Neural cell (in vitro differentiated cells): ENCODE measurements at regions not wholly inside any gene's neighbourhood (a gene's known extent, or its start where the extent isn't known, plus 50 kb on each side); places are given as distances from the start of the nearest gene placed in this dataset.

ENCODE experiments used
- H2AFZ ChIP-seq: fragments of 200-600, 300-800 bp; sonication (generic), shearing (Covaris generic); 2 replicates; pipeline ENCODE4 v1.6.0; 2014; ENCODE audit warnings: low read depth, mild to moderate bottlenecking, antibody characterized with exemption, low read length, moderate library complexity
- H3F3A ChIP-seq: fragments of 200-600 bp; shearing (Covaris generic); 2 replicates; pipeline ENCODE4 v1.6.1; 2016; ENCODE audit warnings: mild to moderate bottlenecking, moderate library complexity, mixed read lengths, antibody characterized with exemption, low read length; ENCODE audit not compliant: insufficient read depth, poor library complexity, severe bottlenecking
- H3K27ac ChIP-seq: fragments of 200-600, 300-800 bp; sonication (generic), shearing (Covaris generic); 2 replicates; pipeline ENCODE4 v1.5.1; 2014; ENCODE audit warnings: mild to moderate bottlenecking, low read length, moderate library complexity
- H3K27me3 ChIP-seq: fragments of 300-800, 200-600 bp; sonication (generic), shearing (Covaris generic); 2 replicates; pipeline ENCODE4 v1.6.0; 2014; ENCODE audit warnings: mild to moderate bottlenecking, low read depth, low read length, moderate library complexity; ENCODE audit not compliant: insufficient read depth
- H3K36me3 ChIP-seq: fragments of 300-800, 200-600 bp; sonication (generic), shearing (Covaris generic); 2 replicates; pipeline ENCODE4 v1.5.1; 2014; ENCODE audit warnings: mild to moderate bottlenecking, antibody characterized with exemption, low read length, moderate library complexity; ENCODE audit not compliant: insufficient read depth
- H3K4me2 ChIP-seq: fragments of 300-800, 200-600 bp; sonication (generic), shearing (Covaris generic); 2 replicates; pipeline ENCODE4 v1.6.0; 2014; ENCODE audit warnings: mild to moderate bottlenecking, low read length
- H3K4me3 ChIP-seq: fragments of 300-800, 200-600 bp; sonication (generic), shearing (Covaris generic); 2 replicates; pipeline ENCODE4 v1.5.1; 2014; ENCODE audit warnings: mild to moderate bottlenecking, low read length, moderate library complexity
- H3K79me2 ChIP-seq: fragments of 200-600 bp; shearing (Covaris generic); replicated peaks from 2 replicates; pipeline ENCODE4 v1.6.0; 2014; ENCODE audit warnings: mild to moderate bottlenecking, low read length, moderate library complexity; ENCODE audit not compliant: insufficient read depth
- H3K9ac ChIP-seq: fragments of 300-800, 200-600 bp; sonication (generic), shearing (Covaris generic); 2 replicates; pipeline ENCODE4 v1.6.1; 2016; ENCODE audit warnings: mild to moderate bottlenecking, low read length, mixed read lengths
- H3K9me2 ChIP-seq: fragments of 200-600 bp; shearing (Covaris generic); 2 replicates; pipeline ENCODE4 v1.6.1; 2016; ENCODE audit warnings: mild to moderate bottlenecking, low read length, mixed read lengths; ENCODE audit not compliant: insufficient read depth
- H3K9me3 ChIP-seq: fragments of 200-600, 300-800 bp; sonication (generic), shearing (Covaris generic); 2 replicates; pipeline ENCODE4 v1.6.1; 2016; ENCODE audit warnings: mild to moderate bottlenecking, mixed run types, low read length, moderate library complexity, mixed read lengths
- H4K20me1 ChIP-seq: fragments of 200-600 bp; shearing (Covaris generic); 2 replicates; pipeline ENCODE4 v1.6.1; 2016; ENCODE audit warnings: mild to moderate bottlenecking, mixed run types; ENCODE audit not compliant: insufficient read depth
- CTCF ChIP-seq: fragments of 450-650 bp; IDR thresholded peaks from 2 replicates; pipeline ENCODE4 v1.5.1; 2014; ENCODE audit warnings: antibody characterized with exemption, mild to moderate bottlenecking, moderate library complexity; ENCODE audit not compliant: poor library complexity, severe bottlenecking
- EP300 ChIP-seq: fragments of 450-650 bp; conservative IDR thresholded peaks from 2 replicates; pipeline ENCODE4 v1.6.1; 2014; ENCODE audit warnings: antibody characterized with exemption, mild to moderate bottlenecking, moderate library complexity; ENCODE audit not compliant: poor library complexity, severe bottlenecking
- EZH2 ChIP-seq: fragments of 200-600, 300-800 bp; shearing (Covaris generic), sonication (generic); IDR thresholded peaks from 2 replicates; pipeline ENCODE4 v1.6.1; 2014; ENCODE audit warnings: antibody characterized with exemption, low read length, borderline replicate concordance, mild to moderate bottlenecking; ENCODE audit not compliant: insufficient read depth, poor library complexity, severe bottlenecking
- MXI1 ChIP-seq: fragments of 450-650 bp; conservative IDR thresholded peaks from 2 replicates; pipeline ENCODE4 v1.6.1; 2014; ENCODE audit warnings: antibody characterized with exemption, mild to moderate bottlenecking; ENCODE audit not compliant: poor library complexity, severe bottlenecking
- POLR2AphosphoS5 ChIP-seq: IDR thresholded peaks from 2 replicates; pipeline ENCODE4 v1.6.1; 2012
- RAD21 ChIP-seq: fragments of 450-650 bp; conservative IDR thresholded peaks from 2 replicates; pipeline ENCODE4 v1.6.1; 2014; ENCODE audit warnings: antibody characterized with exemption, mild to moderate bottlenecking, moderate library complexity
- SMC3 ChIP-seq: fragments of 450-650 bp; conservative IDR thresholded peaks from 2 replicates; pipeline ENCODE4 v1.6.1; 2014; ENCODE audit warnings: antibody characterized with exemption, mild to moderate bottlenecking, moderate library complexity; ENCODE audit not compliant: poor library complexity
- TAF1 ChIP-seq: IDR thresholded peaks from 2 replicates; pipeline ENCODE4 v1.6.1; 2012; ENCODE audit warnings: low read depth
- TF ChIP-seq, protein P1 (sequence below): IDR thresholded peaks from 2 replicates; pipeline ENCODE4 v1.6.1; 2012; ENCODE audit warnings: borderline replicate concordance

- no peaks in the 10 kb centered on the region for H3K9me3 ChIP-seq
- H3K4me3 ChIP-seq = no peak overlapping the region
- H3K9me2 ChIP-seq = no peaks in the 10 kb centered on the region
- H3K27ac ChIP-seq = no peak overlapping the region
- H3K79me2 ChIP-seq = no peaks in the 10 kb centered on the region
- H4K20me1 ChIP-seq = no peaks in the 10 kb centered on the region
- H3F3A ChIP-seq = no peaks in the 10 kb centered on the region
- no peak overlapping the region for H2AFZ ChIP-seq
- no peaks in the 10 kb centered on the region for H3K36me3 ChIP-seq
- H3K27me3 ChIP-seq = no peaks in the 10 kb centered on the region
- TF ChIP-seq POLR2AphosphoS5 (no peak), EP300 (no peak), TAF1 (no peak), CTCF (no peak), SMC3 (no peak), EZH2 (no peak), RAD21 (no peak), MXI1 (no peak)
- TF ChIP-seq, protein P1, sequence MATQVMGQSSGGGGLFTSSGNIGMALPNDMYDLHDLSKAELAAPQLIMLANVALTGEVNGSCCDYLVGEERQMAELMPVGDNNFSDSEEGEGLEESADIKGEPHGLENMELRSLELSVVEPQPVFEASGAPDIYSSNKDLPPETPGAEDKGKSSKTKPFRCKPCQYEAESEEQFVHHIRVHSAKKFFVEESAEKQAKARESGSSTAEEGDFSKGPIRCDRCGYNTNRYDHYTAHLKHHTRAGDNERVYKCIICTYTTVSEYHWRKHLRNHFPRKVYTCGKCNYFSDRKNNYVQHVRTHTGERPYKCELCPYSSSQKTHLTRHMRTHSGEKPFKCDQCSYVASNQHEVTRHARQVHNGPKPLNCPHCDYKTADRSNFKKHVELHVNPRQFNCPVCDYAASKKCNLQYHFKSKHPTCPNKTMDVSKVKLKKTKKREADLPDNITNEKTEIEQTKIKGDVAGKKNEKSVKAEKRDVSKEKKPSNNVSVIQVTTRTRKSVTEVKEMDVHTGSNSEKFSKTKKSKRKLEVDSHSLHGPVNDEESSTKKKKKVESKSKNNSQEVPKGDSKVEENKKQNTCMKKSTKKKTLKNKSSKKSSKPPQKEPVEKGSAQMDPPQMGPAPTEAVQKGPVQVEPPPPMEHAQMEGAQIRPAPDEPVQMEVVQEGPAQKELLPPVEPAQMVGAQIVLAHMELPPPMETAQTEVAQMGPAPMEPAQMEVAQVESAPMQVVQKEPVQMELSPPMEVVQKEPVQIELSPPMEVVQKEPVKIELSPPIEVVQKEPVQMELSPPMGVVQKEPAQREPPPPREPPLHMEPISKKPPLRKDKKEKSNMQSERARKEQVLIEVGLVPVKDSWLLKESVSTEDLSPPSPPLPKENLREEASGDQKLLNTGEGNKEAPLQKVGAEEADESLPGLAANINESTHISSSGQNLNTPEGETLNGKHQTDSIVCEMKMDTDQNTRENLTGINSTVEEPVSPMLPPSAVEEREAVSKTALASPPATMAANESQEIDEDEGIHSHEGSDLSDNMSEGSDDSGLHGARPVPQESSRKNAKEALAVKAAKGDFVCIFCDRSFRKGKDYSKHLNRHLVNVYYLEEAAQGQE = no peak
- H3K9ac ChIP-seq = no peak overlapping the region
- no peak overlapping the region for H3K4me2 ChIP-seq
Measured at GRCh38 chr9:22382331-22382730, 64.3 kb upstream of the DMRTA1 start.

GRCh38 chr9:22383718-22384117 is 62.9 kb upstream of the DMRTA1 start:
- H4K20me1 ChIP-seq = no peaks in the 10 kb centered on the region
- H3K9me3 ChIP-seq = no peaks in the 10 kb centered on the region
- no peak overlapping the region for H3K27ac ChIP-seq
- no peaks in the 10 kb centered on the region for H3K27me3 ChIP-seq
- no peak overlapping the region for H3K4me3 ChIP-seq
- H2AFZ ChIP-seq = no peak overlapping the region
- H3K9me2 ChIP-seq = no peaks in the 10 kb centered on the region
- no peak overlapping the region for H3K4me2 ChIP-seq
- H3F3A ChIP-seq = no peaks in the 10 kb centered on the region
- H3K79me2 ChIP-seq = no peaks in the 10 kb centered on the region
- H3K9ac ChIP-seq = no peak overlapping the region
- no peak for TF ChIP-seq EP300
- TF ChIP-seq POLR2AphosphoS5 = no peak
- H3K36me3 ChIP-seq = no peaks in the 10 kb centered on the region

GRCh38 chr9:22389271-22389670 is 57.4 kb upstream of the DMRTA1 start:
- H2AFZ ChIP-seq = no peak overlapping the region
- no peaks in the 10 kb centered on the region for H4K20me1 ChIP-seq
- H3K9ac ChIP-seq = no peak overlapping the region
- H3F3A ChIP-seq = no peaks in the 10 kb centered on the region
- H3K4me3 ChIP-seq = no peak overlapping the region
- no peaks in the 10 kb centered on the region for H3K9me2 ChIP-seq
- no peak for TF ChIP-seq CTCF
- TF ChIP-seq RAD21 = no peak
- no peak overlapping the region for H3K27ac ChIP-seq
- no peaks in the 10 kb centered on the region for H3K36me3 ChIP-seq
- H3K4me2 ChIP-seq = no peak overlapping the region
- no peaks in the 10 kb centered on the region for H3K27me3 ChIP-seq
- H3K79me2 ChIP-seq = no peaks in the 10 kb centered on the region
- H3K9me3 ChIP-seq = no peaks in the 10 kb centered on the region
